HG03039 (cell line): ENCODE measurements at regions not wholly inside any gene's neighbourhood (a gene's known extent, or its start where the extent isn't known, plus 50 kb on each side); places are given as distances from the start of the nearest gene placed in this dataset.

Experiments used
- ATAC-seq: cut with Tn5 transposase; IDR thresholded peaks from one replicate; pipeline ENCODE4 v1.9.1; 2021; ENCODE audit warnings: mild to moderate bottlenecking, moderate library complexity; ENCODE audit not compliant: unreplicated experiment

GRCh38 chr5:8048920-8049319 lies 180.0 kb downstream of the MTRR start:
- no peak for ATAC-seq

GRCh38 chr5:8050616-8051175 lies 181.7 kb downstream of the MTRR start:
- no peak for ATAC-seq

GRCh38 chr5:8053270-8053669 lies 184.3 kb downstream of the MTRR start:
- no peak for ATAC-seq

- ATAC-seq = no peak
These were observed 188.8 kb downstream of the MTRR start for GRCh38 chr5:8057769-8058168.

DNA sequence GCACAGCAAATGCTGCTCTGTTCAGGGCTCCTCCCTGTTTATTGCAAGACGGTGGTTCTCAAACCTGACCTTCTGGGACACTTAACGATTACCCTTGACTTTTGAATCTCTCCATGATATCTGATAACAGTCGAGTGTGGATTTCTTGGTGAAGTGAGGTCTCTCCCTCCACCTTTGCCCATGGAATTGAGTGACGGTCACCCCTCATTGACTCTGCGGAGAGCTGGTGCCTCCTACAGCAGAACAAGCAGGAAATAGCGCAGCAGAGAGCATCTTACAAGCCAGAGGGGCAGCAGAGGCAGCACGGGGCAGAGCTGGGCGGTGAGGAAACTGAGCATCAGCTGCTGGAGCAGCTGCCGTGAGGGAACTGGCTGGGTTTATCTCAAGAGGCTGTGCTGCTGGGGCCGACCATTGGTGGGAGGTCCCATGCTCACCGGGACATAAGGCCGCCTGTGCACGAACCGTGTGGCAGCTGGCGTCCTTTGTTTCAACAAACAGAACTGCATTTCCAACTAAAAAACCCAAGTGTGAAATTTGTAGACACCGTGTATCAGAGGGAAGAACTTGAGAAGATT lies 189.8 kb downstream of the MTRR start:
- ATAC-seq = no peak

DNA sequence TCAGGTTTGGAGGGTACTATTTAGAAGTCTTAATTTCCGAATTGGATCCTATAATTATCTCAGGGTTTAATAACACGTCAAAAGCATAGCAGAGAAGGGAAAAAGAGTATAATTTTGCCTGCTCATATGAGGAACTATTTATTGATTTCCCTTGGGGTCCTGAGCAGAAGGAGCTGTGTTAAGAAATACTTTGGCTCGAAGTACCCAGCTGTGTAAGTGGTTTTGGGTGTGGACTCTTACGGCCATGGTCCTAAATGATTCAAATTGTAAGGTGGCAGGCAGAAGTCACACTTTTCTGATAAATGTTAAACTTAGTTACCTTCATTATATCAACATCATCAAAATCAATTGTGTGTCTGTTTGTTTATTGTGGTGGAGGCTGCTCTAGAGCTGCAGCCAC lies 190.4 kb downstream of the MTRR start:
- ATAC-seq = no peak

DNA sequence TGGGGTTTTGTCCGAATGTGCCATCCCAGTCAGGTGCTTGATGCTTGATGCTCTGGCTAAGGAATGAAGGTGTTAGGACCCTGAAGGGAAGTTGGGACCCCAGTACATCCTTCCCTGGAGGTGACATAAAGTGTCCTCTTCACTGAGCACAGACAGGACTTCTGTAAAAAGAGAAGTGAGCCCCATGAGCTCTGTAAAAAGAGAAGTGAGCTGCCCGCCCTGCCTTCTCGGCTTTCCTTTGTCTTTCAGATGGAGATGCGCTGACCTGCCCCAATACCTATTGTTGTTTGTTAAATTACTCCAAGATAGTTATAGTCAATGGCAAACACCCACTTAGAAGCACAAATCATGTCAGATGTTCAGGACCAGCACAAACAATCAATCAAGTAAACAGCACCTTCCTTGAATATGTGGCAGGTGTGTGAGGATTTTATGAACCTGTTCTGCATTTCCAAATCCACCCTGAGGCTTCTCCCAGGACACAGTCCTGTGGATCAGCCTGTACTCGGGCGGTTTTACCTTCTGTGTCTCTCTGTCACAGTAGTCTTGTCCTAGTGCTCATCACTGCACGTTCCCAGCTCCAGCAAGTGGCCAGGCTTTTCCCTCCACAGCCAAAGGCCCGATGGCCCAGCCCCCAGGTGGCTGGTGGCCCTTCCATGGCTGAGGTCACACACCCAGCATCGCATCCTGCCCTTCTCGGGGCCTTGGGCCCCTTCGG lies 191.4 kb downstream of the MTRR start:
- ATAC-seq = no peak

GRCh38 chr5:8060953-8061429 lies 192.0 kb downstream of the MTRR start:
- ATAC-seq = no peak

GRCh38 chr5:8062521-8062920 lies 193.6 kb downstream of the MTRR start:
- ATAC-seq = no peak

GRCh38 chr5:8068078-8068477 lies 199.1 kb downstream of the MTRR start:
- ATAC-seq = no peak

- ATAC-seq = no peak
These were observed 201.2 kb downstream of the MTRR start for GRCh38 chr5:8070138-8070537.

GRCh38 chr5:8079056-8079455 lies 210.1 kb downstream of the MTRR start:
- no peak for ATAC-seq

DNA sequence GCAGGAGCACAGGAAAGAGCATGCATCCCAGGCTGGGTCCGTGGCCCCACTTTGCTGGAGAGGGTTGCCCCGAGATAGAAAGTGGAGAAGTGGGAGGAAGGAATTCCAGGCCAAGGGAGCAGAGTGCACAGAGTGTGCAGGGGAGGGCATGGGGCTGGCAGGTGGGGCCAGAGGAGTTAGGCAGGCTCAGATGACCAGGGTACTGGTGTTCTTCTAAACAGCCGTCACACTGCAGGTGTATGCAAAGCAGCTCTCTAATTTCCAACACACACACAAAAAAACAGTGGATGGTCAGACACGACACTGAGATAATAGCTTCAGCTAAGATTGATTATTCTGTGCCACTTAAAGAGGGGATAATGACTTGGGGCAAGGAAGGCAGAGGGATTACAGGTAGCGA lies 212.2 kb downstream of the MTRR start:
- ATAC-seq = no peak

DNA sequence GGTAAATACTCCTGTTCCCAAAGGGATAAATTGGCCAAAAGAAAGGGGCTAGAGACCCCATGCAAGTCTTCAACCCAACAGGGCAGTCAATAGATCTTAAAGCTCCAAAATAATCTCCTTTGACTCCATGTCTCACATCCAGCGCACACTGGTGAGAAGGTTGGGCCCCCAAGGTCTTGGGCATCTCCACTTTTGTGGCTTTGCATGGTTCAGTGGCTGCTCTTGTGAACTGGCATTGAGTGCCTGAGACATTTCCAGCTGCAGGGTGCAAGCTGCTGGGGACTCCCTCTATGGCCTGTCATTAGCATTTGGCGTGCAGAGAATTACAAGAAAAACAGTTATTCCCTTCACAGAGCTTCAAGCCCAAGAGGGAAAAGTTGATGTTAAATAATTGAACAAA lies 224.7 kb downstream of the MTRR start:
- no peak for ATAC-seq

DNA sequence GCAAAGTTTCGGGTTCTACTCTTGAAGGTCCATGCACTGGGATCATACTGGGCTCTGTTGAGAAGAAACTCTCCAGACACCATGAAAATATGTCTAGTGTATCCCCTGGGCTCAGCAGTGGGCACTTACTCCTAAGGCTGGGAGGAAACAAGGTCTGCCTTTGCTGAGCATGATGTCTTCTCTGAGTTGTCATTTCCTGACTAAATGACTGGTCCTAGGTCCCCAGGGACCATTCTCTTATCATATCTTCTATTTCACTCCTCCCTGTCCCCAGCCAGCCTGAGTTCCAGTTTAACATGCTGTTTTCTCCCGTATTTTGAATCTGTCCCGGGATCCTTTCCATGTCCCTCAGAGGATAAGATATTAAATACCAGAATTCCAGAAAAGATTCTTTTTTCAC lies 225.4 kb downstream of the MTRR start:
- ATAC-seq = no peak

DNA sequence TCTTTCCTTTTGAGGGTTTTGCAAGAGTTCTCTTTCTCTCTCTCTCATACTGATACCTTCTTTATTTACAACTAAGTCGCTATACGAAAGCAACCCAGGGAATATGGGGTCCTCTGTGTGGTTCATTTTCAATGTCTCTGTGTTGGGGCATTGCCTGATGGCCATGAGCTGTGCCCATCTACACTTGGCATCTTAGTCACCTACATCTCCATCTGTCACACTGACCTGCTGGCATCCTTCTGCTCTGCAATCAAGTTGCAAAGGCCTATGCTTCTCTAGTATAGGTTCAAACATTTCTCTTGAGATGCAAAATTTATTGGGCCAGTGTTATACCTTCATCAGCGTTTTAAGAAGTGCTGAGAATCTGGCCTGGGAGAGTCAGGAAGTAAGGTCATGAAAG lies 228.2 kb downstream of the MTRR start:
- ATAC-seq = no peak

DNA sequence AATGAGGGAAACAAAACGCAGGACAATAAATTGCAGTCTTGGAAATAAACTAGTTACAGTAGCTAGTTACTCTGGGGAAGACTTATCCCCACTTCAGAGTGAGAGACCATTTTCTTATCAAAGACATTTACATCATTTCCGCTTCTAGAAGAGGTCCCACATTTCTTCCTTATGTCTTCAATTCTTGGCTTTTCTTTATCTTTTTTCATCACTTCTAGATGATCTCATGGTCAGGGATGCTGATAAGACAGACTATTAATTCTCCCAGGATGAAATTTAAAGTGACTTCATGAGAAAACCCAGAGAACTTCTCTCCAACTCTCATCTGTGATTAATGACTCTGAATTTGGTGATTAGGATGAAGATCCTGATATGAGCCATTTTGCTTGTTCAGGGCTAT lies 229.1 kb downstream of the MTRR start:
- no peak for ATAC-seq

GRCh38 chr5:8102714-8103113 lies 233.8 kb downstream of the MTRR start:
- ATAC-seq = no peak

DNA sequence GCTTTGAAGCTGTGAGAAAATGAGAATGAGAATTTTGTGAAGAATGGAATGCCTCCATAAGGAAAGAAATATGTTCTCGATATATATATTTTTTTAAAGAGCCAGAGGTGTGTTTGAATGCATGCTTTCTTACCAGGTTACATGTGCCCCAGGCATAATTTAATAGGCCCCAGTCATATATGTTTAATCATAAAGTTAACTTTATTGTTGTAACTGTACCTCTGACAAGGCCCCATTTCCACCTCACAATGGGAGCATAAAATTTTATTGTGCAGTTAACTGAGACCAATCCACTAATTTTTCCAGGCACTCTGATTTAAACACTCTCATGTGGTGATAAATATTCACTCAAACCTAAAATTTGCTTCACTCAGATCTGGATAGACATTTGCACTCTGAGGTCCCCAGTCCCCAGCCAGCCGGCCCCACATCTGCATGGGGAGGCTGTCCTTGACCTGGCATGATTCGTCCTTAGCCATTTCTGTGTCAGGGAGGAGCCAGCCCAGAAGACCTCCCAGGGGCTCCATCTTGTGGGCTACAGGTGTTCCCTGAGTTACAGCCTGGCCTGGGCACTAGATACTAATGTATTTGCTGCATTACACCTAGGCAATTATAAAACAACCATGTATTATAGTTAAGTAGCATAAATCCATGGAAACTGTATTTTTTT lies 245.8 kb downstream of the MTRR start:
- ATAC-seq = no peak

DNA sequence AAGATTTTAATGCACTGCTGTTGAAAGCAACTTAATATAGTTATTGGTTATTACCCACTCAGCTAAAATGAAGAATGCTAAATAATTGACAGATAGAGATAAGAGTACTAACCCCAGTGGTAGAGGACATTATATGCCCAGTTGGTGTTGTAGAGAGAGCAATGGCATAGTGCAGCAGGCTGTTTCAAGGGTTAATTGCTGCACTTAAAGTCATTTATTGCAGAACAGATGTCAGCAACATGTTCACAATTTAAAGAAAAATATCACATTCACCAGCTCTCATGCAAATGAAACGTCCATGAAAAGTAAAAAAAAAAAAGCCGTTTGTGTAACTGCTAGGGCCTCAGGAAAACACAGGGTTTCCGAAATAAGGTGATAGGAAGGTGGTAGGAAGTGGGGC lies 254.6 kb downstream of the MTRR start:
- no peak for ATAC-seq

DNA sequence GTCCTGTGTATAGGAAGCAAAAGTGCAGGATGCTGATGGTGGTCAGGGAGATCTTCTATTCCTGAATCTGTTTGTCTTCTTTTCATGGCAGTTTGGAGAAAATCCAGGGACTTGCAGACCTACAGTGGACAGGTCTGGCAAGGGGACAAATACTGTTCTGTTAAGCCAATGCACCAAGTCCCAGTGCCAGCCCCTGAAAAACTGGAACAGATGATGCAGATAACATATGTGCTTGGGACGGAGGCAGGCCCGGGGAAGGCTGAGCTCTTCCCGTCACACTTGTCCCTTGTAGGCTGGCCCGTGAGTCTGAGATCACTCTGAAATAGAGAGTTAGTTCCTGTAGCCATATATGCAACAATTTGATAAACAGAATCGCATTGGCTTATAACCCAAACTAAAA lies 265.7 kb downstream of the MTRR start:
- ATAC-seq = no peak

GRCh38 chr5:8135742-8136141 lies 266.8 kb downstream of the MTRR start:
- ATAC-seq = no peak
